DMS53 (cell line): ENCODE measurements at regions not wholly inside any gene's neighbourhood (a gene's known extent, or its start where the extent isn't known, plus 50 kb on each side); places are given as distances from the start of the nearest gene placed in this dataset.

ENCODE experiments used
- DNase-seq: peaks from one replicate; lab custom pipeline; 2025; lab: John Stamatoyannopoulos, UW

DNA sequence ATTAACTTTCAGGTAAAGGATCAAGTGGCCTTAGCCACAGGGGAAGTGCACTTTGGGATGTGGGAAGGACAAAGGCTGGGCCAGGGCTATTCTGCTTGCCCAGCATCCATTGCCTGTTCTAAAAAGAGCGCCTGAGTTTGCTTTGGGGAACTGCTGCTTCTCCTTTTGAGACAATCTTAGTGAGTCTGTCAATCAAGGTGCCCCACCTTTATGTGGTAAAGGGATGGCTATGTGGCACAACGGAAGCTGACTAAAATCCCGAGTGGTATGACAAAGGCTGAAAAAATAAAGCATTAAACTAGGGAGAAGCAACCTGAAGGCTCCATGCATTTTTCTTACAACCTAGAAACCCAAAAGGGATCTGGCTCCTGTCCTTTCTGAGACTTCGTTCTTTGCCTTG is 540.5 kb downstream of the SLC4A3 start:
- DNase-seq: no peak

DNA sequence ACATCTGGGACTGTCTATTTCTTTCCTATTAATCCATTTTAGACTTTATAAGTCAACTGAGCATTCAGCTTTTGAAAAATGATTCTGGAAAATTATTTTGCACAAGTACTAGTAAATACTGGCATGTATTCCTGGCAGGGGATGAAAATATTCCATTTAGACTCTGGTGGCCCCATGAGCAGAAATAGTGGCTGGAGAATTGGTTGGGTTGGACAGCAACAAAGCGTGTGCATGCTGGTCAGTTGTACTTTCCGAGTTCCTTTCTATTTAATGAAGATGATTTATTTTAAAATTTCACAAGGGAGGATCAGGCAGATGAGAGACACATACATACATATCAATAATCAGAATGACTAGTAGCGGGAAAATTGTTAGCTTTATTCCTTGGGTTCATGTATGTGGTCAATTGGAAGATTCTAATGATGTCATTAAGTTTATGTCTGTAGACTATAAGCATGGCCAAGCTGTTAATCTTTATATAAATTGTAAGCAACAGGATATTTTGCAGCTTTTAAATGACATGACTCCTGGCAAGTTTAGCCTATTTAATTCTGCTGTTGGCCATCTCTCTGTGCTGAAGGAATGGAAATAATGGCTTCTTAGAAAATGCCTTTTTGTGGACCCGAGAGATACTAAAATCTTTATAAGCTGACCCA is 541.6 kb downstream of the SLC4A3 start:
- DNase-seq: no peak

DNA sequence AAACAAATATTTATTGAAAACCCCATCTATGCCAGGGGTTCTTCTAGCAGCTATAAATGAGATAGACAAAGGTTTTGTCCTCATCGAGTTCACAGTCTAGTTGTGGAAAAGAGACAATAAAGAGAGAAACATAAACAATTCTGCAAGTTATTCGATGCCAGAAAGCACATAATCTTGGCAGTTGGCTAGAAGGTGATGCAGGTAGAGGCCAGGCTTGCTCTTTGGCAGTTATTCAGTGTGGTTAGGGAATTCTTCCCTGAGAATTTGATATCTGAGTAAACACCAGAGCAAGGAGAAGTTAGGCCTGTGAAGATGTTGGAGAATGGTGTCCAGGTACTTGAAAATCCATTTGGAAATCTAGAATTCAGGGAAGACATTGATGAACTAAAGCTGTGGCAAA is 547.4 kb downstream of the SLC4A3 start:
- no peak for DNase-seq

DNA sequence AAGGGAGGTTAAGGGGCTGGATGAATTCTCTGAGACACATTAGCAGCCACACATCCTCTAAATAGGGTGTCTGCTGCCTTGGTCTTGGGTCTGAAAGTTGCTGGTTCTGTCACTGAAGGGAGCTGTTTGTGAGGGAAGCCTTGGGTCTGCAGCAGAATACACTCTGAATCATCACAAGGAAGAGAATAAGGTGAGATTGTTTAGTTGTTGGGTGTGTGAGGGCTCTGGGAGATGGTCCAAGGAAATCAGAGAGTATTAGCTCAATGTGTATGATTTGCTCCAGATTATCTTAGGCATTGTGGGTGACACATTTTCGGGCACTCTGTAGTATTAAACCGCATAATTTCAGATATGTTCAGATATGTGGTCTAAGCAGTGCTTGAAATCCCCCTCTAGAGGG is 548.5 kb downstream of the SLC4A3 start:
- no peak for DNase-seq

DNA sequence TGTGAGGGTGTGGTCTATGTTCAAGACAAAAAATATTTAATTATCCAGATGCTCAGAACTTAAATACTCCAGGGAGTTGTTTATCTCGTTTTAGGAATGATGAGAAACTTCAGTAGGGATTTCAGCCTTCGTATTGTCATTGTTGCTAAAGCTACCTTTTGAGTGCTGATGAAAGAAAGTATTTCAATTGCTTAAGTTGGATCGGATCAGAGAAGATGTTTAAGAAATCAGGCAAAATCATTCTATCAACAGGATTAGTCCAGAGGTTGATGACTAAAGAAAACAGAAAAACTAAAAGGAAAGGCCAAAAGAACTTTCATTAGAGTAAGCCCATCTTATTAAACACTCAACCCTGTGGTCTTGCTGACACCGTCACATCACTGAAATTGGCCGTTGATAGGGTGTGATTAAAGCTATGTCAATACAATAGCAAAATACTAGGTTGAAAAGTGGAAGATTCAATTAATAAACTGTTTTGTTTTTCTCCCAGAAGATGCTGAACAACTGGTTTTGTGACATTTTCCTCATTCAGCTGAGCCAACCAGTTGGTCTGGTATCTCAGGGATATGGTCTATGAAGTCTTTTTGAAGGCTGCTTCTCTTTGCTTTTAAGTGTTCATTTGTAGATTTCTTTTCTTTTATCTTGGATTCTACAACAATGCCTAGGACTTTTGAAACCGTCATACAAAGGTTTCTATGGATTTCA is 551.7 kb downstream of the SLC4A3 start:
- peak; percentile 31 for DNase-seq

DNA sequence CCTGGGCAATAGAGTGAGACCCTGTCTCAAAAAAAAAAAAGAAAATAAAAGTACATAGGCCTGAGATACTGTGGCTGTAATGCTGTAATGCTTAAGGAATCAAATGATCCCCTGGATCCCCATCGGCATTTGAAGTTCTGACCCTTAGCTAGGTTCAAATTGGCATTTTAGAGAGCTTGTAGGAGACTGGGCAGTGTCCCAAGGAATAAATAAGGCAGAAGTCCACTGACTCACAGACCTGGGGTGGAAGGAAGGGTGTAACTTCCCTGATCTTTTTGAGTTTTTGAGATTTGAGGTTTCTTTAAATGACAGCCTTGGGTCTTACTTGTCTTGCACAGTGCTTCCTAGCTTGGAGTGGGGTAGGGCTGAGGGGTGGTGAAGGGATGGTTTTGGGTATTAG is 553.7 kb downstream of the SLC4A3 start:
- DNase-seq: no peak

DNA sequence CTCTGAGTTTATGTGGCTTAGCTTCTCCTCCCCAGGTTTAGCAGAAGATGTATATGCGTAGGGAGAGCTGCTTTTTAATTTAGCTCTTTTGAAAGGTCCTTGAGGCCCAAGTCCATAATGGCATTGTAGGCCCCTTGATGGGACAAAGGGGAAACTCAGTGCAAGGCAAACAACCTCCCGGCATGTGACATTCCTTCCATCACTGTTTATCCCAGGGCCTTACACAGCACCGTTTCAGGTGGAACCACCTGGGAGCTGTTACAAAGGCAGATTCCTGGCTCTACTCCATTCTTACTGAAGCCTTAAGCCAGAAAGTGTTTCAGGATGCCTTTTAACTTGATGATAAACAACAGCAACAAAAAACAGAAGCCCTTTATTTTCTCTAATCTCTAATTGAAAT is 555.4 kb downstream of the SLC4A3 start:
- no peak for DNase-seq

DNA sequence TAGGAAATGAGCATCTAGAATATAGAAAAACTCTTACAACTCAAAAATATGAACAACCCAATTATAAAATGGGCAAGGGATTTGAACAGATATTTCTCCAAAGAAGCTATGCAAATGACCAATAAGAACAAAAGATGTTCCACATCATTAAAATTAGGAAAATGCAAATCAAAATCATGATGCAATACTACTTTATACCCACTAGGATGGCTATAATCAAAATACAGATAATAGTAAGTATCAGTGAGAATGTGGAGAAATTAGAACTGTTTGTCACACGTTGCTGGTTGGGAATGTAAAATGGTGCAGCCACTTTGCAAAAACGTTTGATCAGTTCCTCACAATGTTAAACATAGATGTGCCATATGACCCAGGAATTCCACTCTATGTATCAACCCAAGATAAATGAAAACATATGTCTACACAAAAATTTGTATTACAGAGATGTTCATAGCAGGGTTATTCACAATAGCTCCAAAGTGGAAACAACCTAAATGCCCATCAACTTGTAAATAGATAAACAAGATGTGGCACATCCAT is 558.4 kb downstream of the SLC4A3 start:
- no peak for DNase-seq

DNA sequence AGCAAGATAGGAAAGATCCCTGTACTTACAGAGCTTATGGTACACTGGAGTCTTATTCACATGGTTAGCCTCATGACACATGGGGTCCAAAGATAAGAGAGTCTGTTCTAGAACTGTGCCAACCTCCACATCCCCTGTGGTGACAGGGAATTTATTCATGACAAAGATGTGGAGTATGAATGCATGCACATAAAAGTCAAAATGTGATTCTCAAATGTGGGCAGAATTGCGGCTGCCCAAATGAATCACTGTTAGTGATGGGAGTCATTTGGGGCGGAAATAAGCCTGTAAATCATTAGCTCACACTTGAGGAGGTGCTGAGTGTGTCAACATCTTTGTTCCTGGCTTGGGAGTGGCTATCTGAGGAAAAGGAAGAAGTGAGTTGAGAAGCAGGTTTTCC is 560.6 kb downstream of the SLC4A3 start:
- DNase-seq: peak; percentile 80

DNA sequence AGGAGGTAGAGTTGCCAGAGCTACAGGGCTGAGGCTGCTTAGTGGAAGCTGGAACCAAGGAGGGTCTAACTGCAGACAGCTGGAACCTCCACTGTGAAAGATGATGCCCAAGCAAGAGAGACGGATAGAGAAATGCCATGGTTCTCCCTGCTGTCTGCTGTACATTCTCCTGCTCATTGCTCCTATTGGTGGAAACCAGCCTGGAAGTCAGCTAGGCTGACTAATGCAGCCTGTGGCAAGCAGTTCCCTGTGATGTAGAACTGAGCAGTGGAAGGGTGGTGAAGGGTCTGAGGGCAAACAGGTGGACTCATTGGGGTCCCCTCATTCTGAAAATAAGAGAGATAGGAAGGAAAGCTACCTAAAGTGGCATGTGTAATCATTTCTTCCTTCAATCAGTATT is 563.6 kb downstream of the SLC4A3 start:
- DNase-seq: no peak

DNA sequence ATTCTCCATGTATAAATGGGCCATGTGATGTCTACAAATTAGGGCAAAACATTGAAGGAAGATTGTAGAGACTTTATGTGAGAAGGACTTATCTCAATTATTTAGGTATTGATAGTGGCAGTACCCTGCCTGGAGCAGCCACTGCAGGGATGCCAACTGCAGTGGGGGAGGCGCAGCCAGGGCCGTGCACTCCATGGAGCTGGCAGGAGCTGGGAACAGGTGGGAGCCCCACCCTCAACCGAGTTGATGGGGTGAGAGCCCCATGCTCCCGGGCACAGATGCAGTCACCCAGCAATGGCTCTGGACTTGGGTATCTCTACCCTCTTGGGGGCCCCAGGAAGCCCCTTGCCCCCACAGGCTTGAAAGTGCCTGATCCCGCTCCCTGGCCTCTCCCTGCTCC is 564.3 kb downstream of the SLC4A3 start:
- no peak for DNase-seq

DNA sequence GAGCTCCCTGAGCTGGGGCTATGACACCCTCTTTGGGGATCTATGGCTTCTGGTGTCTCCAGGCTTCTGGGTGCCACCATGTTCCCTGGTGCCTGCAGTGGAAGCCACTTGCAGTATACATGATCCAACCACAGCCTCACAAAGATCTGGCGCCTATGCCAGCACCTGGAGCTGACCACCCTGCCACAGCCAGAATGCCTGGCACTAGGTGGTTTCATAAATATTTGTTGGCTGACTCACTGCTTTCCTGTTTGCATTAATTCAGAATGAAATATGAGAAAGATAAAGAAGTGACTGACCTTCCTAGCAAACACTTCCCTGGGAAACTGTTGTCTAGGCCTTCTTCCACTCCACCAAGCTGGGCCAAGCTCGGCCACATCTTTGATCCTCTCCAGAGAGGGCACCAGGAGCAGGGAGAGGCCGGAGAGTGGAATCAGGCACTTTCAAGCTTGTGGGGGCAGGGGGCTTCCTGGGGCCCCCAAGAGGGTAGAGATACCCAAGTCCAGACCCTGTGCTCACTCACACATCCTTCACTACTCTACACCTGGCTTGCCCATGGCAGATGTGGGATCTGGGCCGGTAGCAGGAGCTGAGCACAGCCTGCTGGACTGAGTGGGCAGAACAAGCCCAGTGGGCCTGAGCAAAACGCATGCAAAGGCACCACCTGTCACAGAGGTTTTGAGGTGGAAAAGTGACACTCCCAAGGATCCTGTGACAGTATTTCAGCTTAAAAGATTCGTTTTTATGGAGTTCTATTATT is 565.7 kb downstream of the SLC4A3 start:
- peak; percentile 75 for DNase-seq

DNA sequence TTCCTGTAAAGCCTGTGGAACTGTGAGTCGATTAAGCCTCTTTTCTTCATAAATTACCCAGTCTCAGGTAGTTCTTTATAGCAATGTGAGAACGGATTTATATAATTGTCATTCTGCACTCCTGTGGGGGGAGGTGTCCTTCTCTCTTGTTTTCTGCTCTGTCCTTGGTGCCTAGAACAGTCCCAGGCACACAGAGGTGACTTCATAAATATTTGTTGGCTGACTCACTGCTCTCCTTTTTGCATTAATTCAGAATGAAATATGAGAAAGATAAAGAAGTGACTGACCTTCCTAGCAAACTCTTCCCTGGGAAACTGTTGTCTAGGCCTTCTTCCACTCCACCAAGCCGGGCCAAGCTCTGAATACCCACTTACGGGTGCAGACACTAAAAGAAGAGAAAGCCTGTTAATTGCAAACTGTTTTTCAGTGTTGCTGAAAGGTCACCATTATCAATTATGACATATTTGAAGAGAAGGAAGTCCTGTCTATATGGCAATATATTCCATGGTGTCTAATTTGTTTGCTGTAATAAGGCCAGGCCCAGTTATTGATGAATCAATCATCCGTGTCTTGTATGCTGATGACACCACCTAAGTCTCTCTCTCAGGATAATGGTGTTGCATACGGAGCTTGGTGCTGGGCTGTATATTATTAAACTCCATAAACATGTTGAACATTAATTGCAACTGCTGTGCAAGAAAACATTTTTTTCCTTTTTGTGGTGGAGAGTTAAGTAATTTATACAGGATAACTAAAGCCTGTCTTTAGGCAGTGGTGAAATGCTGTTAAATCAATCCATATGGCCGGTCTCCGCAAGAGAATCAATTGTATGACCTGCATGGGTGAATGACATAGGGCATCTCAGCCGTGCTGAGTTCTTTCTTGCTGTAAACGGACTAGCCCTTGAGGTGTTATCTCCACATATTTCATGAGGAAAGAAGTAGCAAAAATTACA is 567.5 kb downstream of the SLC4A3 start:
- DNase-seq: no peak

DNA sequence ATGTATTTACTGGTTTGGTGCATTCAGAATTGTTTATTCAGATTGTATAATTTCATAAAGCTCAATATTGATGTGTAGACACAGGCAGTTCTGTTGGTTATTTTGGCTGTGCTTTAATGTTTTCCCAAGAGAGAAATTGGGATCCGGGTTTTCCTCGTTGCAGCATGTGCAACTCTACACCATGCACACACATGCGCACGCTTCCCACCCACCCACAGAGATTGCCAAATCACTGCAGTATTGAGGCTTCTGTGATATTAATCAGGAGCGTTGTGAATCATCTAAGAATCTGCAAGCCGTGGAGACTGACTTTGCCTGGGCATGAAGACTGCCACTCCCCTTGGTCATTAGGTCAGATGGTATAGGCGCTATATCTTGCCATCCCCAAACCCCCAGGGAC is 571.5 kb downstream of the SLC4A3 start:
- DNase-seq: no peak

DNA sequence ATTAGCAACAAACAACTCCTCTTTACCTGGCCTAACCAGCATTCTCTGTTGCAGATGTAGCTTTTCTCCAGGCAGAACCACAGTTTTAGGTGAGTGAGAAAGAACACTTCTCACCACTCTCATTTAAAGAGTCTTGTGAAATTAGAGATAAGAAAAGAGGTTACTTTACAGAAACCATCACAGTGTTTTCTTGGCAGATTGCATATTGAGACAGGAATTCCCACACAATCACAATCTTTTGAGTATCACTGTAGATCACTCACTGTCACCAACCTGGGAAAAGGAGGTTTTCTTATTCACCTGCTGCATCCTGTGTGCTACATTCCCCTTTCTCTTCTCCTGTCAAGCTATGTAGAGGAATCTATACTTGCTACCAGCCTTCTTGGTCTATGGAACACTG is 574.6 kb downstream of the SLC4A3 start:
- no peak for DNase-seq

DNA sequence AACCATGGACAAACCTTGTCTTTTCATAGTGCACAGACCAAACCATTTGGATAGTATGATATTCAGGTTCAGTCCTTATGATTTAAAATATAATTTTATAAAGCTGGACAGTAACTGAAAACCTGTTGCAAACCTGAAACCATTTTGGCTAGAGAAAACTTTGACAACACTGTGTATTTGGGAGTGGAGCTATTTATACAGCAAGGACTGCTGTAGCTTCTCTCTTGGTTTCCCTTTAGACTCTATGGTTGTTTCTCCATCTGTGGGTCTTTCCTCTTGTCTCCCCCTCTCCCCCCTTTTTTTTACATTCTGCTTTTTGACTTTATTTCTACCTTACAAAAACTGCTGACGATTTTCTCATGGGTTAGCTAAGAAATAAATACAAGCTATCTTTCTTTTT is 581.7 kb downstream of the SLC4A3 start:
- DNase-seq: no peak

DNA sequence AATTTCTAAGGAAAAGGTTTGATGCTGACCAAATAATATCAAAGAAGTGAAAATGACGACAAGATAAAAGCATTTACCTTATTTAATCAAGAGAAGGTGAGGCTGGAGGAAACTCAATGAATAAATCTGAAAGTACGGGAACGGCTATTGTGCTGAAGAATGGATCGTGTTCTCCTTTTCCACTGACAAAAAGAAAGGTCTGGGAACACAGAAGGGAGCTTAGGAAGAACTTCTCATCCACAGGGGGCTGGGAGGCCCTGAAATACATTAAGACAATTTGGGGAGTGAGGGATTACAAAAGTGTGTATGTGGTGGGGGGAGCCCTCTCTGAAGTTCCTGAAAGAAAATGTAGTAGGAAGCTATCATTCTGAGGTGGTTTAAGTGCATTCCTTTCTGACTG is 582.3 kb downstream of the SLC4A3 start:
- DNase-seq: no peak

DNA sequence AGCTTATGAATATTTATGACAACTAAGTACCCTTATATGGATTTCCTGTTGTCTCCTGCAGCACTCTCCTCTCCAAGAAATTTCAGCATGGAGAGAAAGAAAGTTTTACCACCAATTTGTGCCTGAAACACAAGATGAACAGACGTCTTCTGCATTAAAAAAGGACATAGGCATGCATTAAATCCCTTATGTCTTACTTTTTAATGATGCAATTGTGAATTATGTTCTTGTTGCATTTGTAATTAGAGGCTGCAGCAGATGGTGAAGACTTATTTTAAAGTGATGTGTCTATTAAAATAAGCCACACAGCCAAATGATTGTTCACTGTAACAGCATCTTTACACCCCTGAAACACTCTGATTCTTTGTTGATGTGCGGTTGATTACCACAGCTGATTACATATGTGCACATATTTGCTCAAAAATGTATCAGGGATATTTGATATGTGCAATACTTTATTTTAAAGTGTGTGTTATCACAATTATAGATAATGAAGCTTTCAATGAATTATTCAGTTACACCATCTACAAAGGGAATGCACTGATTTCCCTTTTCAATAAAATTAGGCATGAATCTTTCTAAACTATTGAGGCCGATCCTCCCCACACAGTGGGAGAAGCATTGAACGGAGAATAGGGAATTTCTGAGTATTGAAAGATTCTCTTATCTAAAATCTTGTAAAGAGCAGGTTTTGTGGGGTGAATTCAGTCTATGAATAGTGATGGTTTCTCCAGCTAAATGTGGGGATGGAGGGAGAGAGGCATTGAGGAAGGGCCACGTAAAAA is 585.1 kb downstream of the SLC4A3 start:
- no peak for DNase-seq

DNA sequence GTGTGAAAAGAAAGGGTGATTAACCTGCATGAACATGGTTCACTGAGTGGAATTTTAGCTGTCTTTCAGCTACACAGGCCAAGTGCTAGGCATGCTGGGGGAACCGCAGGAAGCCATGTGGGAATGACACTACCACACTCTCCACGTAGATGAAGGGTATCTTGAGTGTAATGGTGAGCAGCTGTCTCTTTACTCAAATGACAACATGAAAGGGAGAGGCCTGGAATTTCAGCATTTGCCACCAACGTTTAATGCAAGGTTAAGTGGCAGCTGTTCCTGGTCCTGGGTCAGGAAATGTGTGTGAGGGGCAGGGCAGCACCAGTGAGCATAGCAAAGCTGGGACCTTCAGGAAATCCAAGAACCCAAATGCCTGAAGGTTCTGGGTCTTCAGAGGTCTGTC is 588.4 kb downstream of the SLC4A3 start:
- DNase-seq: peak; percentile 73

DNA sequence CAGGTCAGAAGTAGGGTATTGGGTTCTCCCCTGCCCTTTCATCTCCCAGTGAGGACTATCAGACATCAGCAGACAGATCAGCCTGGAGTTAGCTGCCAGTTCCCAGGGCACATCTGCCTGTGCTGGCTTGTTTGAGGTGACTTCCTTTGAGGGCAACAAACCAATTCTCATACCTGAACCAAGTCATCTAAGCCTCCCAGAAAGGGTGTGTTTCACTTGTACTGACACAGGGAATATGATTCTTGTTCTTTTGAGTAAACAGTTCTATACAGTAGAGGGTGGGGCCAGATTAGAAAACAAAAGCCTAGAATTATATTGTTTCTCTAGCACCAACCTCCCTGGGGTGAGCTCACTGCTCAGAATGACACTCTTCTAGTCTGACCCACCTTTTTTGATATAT is 591.9 kb downstream of the SLC4A3 start:
- DNase-seq: peak; percentile 8

DNA sequence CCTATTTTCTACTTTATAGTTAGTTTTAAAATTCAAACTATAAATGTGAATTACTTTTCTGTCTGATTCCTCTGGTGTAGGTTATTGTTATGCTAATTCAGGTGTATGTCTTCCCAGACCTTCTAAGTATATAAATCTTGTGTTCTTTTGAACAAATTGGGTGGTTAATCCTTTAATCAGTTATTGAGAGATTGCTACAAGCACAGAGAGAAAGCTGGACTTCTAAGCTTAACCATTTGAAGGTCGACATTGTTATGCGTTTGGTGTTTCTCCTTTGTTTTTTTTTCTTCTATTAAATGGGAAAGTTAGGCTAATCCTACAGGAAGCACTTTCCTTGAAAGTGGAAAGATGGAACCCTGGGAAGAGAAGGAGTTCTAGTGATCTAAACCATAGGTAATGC is 592.6 kb downstream of the SLC4A3 start:
- DNase-seq: no peak
